ENCODE measurements at regions not wholly inside any gene's neighbourhood (a gene's known extent, or its start where the extent isn't known, plus 50 kb on each side); places are given as distances from the start of the nearest gene placed in this dataset.

DNA sequence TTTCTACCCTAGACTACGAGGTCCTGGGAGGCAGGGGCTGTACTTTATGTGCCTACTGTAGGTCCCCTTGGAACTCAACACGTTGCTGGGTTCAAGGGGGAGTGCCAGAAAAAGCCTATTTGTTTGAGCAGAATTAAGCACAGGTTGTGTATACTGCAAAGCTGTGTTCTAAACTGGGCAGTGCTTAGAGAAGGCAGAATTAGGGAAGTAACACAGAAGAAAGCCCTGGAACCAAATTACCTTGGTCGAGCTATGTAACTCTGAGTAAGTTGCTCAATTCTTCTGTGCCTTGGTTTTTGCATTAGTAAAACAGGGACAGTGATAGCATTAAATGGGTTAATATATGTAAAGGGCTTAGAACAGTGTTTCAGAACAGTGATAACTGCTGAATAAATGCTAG lies 245.0 kb upstream of the SFRP2 start:
- H3K4me1 ChIP-seq (replicated peaks): no peaks in the 10 kb centered on the region
- no peaks in the 10 kb centered on the region for H3K27me3 ChIP-seq (replicated peaks; ENCODE audit: insufficient read depth)
- TF ChIP-seq POLR2A (IDR thresholded peaks at IDR 0.05) (no peak), POLR2AphosphoS5 (IDR thresholded peaks at IDR 0.05) (no peak)
- TF ChIP-seq, protein P1, sequence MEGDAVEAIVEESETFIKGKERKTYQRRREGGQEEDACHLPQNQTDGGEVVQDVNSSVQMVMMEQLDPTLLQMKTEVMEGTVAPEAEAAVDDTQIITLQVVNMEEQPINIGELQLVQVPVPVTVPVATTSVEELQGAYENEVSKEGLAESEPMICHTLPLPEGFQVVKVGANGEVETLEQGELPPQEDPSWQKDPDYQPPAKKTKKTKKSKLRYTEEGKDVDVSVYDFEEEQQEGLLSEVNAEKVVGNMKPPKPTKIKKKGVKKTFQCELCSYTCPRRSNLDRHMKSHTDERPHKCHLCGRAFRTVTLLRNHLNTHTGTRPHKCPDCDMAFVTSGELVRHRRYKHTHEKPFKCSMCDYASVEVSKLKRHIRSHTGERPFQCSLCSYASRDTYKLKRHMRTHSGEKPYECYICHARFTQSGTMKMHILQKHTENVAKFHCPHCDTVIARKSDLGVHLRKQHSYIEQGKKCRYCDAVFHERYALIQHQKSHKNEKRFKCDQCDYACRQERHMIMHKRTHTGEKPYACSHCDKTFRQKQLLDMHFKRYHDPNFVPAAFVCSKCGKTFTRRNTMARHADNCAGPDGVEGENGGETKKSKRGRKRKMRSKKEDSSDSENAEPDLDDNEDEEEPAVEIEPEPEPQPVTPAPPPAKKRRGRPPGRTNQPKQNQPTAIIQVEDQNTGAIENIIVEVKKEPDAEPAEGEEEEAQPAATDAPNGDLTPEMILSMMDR (IDR thresholded peaks at IDR 0.05): no peak
- DNase-seq (ENCODE audit: low spot score): no peak
- no peaks in the 10 kb centered on the region for H3K9me3 ChIP-seq
- H3K36me3 ChIP-seq: no peaks in the 10 kb centered on the region
- no peak overlapping the region for H3K4me3 ChIP-seq
- no peak overlapping the region for H3K27ac ChIP-seq
- intact Hi-C loops (cut with DNase I): no loop called here
- 82% methylated on average over 3 of the region's 3 CpGs for WGBS

DNA sequence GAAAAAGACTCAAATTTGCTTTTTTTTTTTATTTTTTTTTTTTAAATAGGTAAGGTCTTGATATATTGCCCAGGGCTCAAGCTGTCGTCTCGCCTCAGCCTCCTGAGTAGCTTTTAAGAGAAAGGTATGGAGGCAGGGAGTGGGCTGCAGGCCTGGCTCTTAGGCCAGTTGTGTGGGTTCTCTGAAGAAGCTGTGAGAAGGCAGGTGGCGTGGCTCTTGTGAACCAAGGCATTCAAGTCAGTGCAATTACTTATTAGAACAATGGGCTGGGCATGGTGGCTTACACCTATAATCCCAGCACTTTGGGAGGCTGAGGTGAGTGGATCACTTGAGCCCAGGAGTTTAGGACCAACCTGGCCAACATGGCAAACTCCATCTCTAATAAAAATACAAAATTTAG lies 244.0 kb upstream of the SFRP2 start:
- H3K27ac ChIP-seq: no peak overlapping the region
- no peaks in the 10 kb centered on the region for H3K27me3 ChIP-seq (replicated peaks; ENCODE audit: insufficient read depth)
- 94% methylated on average over 3 of the region's 3 CpGs for WGBS
- DNase-seq (ENCODE audit: low spot score): no peak
- no peak overlapping the region for H3K4me3 ChIP-seq
- H3K4me1 ChIP-seq (replicated peaks): no peaks in the 10 kb centered on the region
- intact Hi-C loops (cut with DNase I): no loop called here
- H3K36me3 ChIP-seq: no peaks in the 10 kb centered on the region
- TF ChIP-seq POLR2AphosphoS5 (IDR thresholded peaks at IDR 0.05) (no peak), POLR2A (IDR thresholded peaks at IDR 0.05) (no peak)
- no peaks in the 10 kb centered on the region for H3K9me3 ChIP-seq

DNA sequence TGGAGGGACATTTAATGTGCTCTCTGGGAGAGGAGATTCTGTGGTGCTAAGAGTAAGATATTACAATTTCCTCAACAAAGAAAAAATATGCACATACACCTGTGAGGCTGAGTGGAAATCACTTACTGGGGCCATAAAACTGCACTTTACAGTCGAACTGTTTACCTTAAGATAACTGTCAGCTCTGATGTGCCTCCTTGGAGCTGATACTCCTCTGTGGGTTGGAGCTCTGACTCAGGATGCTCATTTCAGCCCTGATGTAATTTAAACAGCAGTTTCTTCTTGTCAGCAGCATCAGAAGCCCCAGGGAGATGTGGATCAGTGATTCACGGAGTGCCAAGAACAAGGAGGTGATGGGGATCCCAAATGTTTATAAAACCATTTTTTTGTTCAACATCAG lies 241.9 kb upstream of the SFRP2 start:
- intact Hi-C loops (cut with DNase I): no loop called here
- Histone ChIP-seq H3K36me3 (no peaks in the 10 kb centered on the region), H3K27ac (no peak overlapping the region), H3K4me3 (no peak overlapping the region), H3K27me3 (replicated peaks; ENCODE audit: insufficient read depth) (no peaks in the 10 kb centered on the region), H3K9me3 (no peaks in the 10 kb centered on the region), H3K4me1 (replicated peaks) (no peaks in the 10 kb centered on the region)
- DNase-seq (ENCODE audit: low spot score): no peak
- TF ChIP-seq, protein P1 (IDR thresholded peaks at IDR 0.05): no peak
- TF ChIP-seq POLR2A (IDR thresholded peaks at IDR 0.05): no peak
- TF ChIP-seq POLR2AphosphoS5 (IDR thresholded peaks at IDR 0.05): no peak
- 10% methylated on average over 2 of the region's 2 CpGs for WGBS

DNA sequence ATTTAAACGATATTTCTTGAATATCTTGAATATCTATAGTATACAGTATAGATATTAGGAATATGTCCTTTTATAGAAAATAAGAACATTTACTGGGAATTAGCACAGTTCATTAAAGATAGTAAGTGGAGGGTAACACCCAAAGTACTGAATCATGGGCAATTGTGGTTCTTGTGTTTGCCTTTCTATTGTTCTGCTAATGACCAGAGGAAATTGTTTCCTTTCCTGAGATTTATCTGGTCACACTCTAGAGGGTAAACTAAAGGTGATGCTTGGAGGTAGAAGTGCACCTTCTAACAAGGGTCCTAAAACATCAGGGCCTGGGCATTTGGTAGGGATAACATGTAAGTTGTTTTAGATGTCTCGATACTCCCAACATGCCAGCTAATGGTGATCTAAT lies 241.3 kb upstream of the SFRP2 start:
- Histone ChIP-seq H3K27ac (no peak overlapping the region), H3K27me3 (replicated peaks; ENCODE audit: insufficient read depth) (no peaks in the 10 kb centered on the region), H3K36me3 (no peaks in the 10 kb centered on the region), H3K9me3 (no peaks in the 10 kb centered on the region), H3K4me3 (no peak overlapping the region), H3K4me1 (replicated peaks) (no peaks in the 10 kb centered on the region)
- DNase-seq (ENCODE audit: low spot score): no peak
- 45% methylated on average over 2 of the region's 2 CpGs for WGBS
- TF ChIP-seq, protein P1 (IDR thresholded peaks at IDR 0.05): no peak
- TF ChIP-seq POLR2AphosphoS5 (IDR thresholded peaks at IDR 0.05) (no peak), POLR2A (IDR thresholded peaks at IDR 0.05) (no peak)
- intact Hi-C loops (cut with DNase I): no loop called here

DNA sequence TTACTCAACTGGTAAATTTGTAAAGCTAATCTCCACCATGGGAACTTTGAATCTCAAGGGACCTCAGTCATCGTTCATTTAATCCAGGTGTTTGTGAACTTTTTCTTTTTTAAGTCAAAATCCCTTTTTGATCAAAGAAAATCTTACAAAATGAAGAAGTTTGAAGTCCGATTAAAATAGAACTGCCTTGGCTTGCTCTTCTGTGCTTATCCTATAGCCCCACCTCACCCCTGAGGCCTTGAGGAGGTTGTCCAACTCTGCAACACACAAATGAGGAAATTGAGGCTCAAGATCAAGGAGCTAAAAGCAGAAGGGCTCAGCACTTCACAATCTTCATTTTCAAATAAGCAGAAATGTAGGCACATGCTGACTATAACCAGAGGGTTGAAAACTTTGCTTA lies 240.3 kb upstream of the SFRP2 start:
- intact Hi-C loops (cut with DNase I): no loop called here
- Histone ChIP-seq H3K9me3 (no peaks in the 10 kb centered on the region), H3K4me1 (replicated peaks) (no peaks in the 10 kb centered on the region), H3K27me3 (replicated peaks; ENCODE audit: insufficient read depth) (no peaks in the 10 kb centered on the region), H3K4me3 (no peak overlapping the region), H3K36me3 (no peaks in the 10 kb centered on the region), H3K27ac (no peak overlapping the region)
- TF ChIP-seq, protein P1 (IDR thresholded peaks at IDR 0.05): no peak
- TF ChIP-seq POLR2A (IDR thresholded peaks at IDR 0.05) (no peak), POLR2AphosphoS5 (IDR thresholded peaks at IDR 0.05) (no peak)
- WGBS: 85% methylated on average over 2 of the region's 2 CpGs
- DNase-seq (ENCODE audit: low spot score): no peak
